Activated naive CD8-positive, alpha-beta T cell treated with anti-CD3 and anti-CD28 coated beads, Interleukin-2, amount 10 ng/mL, durations not matched to agents 7 days and 5 days (primary cell): ENCODE measurements at regions not wholly inside any gene's neighbourhood (a gene's known extent, or its start where the extent isn't known, plus 50 kb on each side); places are given as distances from the start of the nearest gene placed in this dataset.

Experiments used
- ATAC-seq: fragments of 150-1000 bp; cut with Tn5 transposase; one replicate; pipeline ENCODE4 v1.10.0; 2021; ENCODE audit warnings: low read depth, moderate library complexity
- POLR2A ChIA-PET: fragments of 350-600 bp; sonication (Branson Sonifier 250); formaldehyde crosslinking; loops from one replicate; lab custom pipeline; 2021; ENCODE audit warnings: antibody characterized with exemption; lab: Charles Lee
- DNase-seq: peaks from one replicate; pipeline ENCODE4 v3.0.0; 2021
- H3K27ac Mint-ChIP-seq: one replicate; pipeline ENCODE4 v1.8.0; 2022; ENCODE audit warnings: mild to moderate bottlenecking, mixed read lengths
- H3K27me3 Mint-ChIP-seq: one replicate; pipeline ENCODE4 v1.8.0; 2022; ENCODE audit warnings: mild to moderate bottlenecking, moderate library complexity, mixed read lengths
- H3K36me3 Mint-ChIP-seq: one replicate; pipeline ENCODE4 v1.8.0; 2021; ENCODE audit warnings: mild to moderate bottlenecking, mixed read lengths
- H3K4me1 Mint-ChIP-seq: one replicate; pipeline ENCODE4 v1.8.0; 2021; ENCODE audit warnings: mixed read lengths
- H3K4me3 Mint-ChIP-seq: one replicate; pipeline ENCODE4 v1.8.0; 2022; ENCODE audit warnings: mild to moderate bottlenecking, moderate library complexity, mixed read lengths
- H3K9me3 Mint-ChIP-seq: one replicate; pipeline ENCODE4 v1.8.0; 2021; ENCODE audit warnings: mixed read lengths

GRCh38 chr12:102696045-102696444, 215.7 kb upstream of the IGF1 start:
- POLR2A ChIA-PET: no interaction called here
- ATAC-seq (no peak), DNase-seq (no peak)
- peaks cover 2% of the 10 kb centered on the region for H3K27me3 Mint-ChIP-seq
- peaks cover 2% of the 10 kb centered on the region for H3K9me3 Mint-ChIP-seq
- H3K27ac Mint-ChIP-seq: no peak overlapping the region
- H3K4me3 Mint-ChIP-seq: no peak overlapping the region
- no peaks in the 10 kb centered on the region for H3K36me3 Mint-ChIP-seq
- H3K4me1 Mint-ChIP-seq: no peaks in the 10 kb centered on the region

- ATAC-seq: no peak
- Mint-ChIP-seq H3K27ac (no peak overlapping the region), H3K27me3 (peaks cover 2% of the 10 kb centered on the region)
These were observed 214.5 kb upstream of the IGF1 start for GRCh38 chr12:102694903-102695302.

GRCh38 chr12:102691773-102692555, 211.6 kb upstream of the IGF1 start:
- ATAC-seq (no peak), DNase-seq (no peak)
- Mint-ChIP-seq H3K9me3 (peaks cover 4% of the 10 kb centered on the region), H3K27ac (no peak overlapping the region), H3K36me3 (no peaks in the 10 kb centered on the region), H3K4me3 (no peak overlapping the region), H3K27me3 (peaks cover 2% of the 10 kb centered on the region), H3K4me1 (no peaks in the 10 kb centered on the region)
- POLR2A ChIA-PET: no interaction called here

More at GRCh38 chr12:102694903-102695302, 214.5 kb upstream of the IGF1 start:
- Mint-ChIP-seq H3K4me1 (no peaks in the 10 kb centered on the region), H3K36me3 (no peaks in the 10 kb centered on the region), H3K9me3 (peaks cover 3% of the 10 kb centered on the region), H3K4me3 (no peak overlapping the region)
- POLR2A ChIA-PET: no interaction called here
- no peak for DNase-seq

GRCh38 chr12:102690253-102690652, 209.9 kb upstream of the IGF1 start:
- no peak for ATAC-seq
- Mint-ChIP-seq H3K27ac (no peak overlapping the region), H3K4me1 (no peaks in the 10 kb centered on the region), H3K9me3 (peaks cover 4% of the 10 kb centered on the region), H3K36me3 (no peaks in the 10 kb centered on the region), H3K27me3 (peaks cover 2% of the 10 kb centered on the region), H3K4me3 (no peak overlapping the region)
- POLR2A ChIA-PET: no interaction called here
- no peak for DNase-seq

- no peak overlapping the region for H3K4me3 Mint-ChIP-seq
- no peaks in the 10 kb centered on the region for H3K4me1 Mint-ChIP-seq
- DNase-seq: no peak
- peaks cover 4% of the 10 kb centered on the region for H3K9me3 Mint-ChIP-seq
- POLR2A ChIA-PET: no interaction called here
- H3K27me3 Mint-ChIP-seq: peaks cover 2% of the 10 kb centered on the region
- no peak for ATAC-seq
- H3K36me3 Mint-ChIP-seq: no peaks in the 10 kb centered on the region
- H3K27ac Mint-ChIP-seq: no peak overlapping the region
These were observed 209.3 kb upstream of the IGF1 start for GRCh38 chr12:102689701-102690100.

- H3K4me3 Mint-ChIP-seq: no peak overlapping the region
- POLR2A ChIA-PET: no interaction called here
- no peak for DNase-seq
- no peaks in the 10 kb centered on the region for H3K4me1 Mint-ChIP-seq
- peaks cover 2% of the 10 kb centered on the region for H3K27me3 Mint-ChIP-seq
- H3K36me3 Mint-ChIP-seq: no peaks in the 10 kb centered on the region
- peaks cover 2% of the 10 kb centered on the region for H3K9me3 Mint-ChIP-seq
- ATAC-seq: no peak
- no peak overlapping the region for H3K27ac Mint-ChIP-seq
These were observed 207.2 kb upstream of the IGF1 start for GRCh38 chr12:102687523-102687922.

- no peak for DNase-seq
- Mint-ChIP-seq H3K4me3 (no peak overlapping the region), H3K27me3 (peaks cover 2% of the 10 kb centered on the region), H3K9me3 (peaks cover 2% of the 10 kb centered on the region), H3K4me1 (no peaks in the 10 kb centered on the region), H3K27ac (no peak overlapping the region), H3K36me3 (no peaks in the 10 kb centered on the region)
- POLR2A ChIA-PET: no interaction called here
- no peak for ATAC-seq
These were observed 205.5 kb upstream of the IGF1 start for GRCh38 chr12:102685841-102686240.

GRCh38 chr12:102685172-102685571, 204.8 kb upstream of the IGF1 start:
- ATAC-seq: no peak
- H3K9me3 Mint-ChIP-seq: peaks cover 2% of the 10 kb centered on the region
- no peaks in the 10 kb centered on the region for H3K4me1 Mint-ChIP-seq
- no peak overlapping the region for H3K4me3 Mint-ChIP-seq
- no peak overlapping the region for H3K27ac Mint-ChIP-seq
- H3K36me3 Mint-ChIP-seq: no peaks in the 10 kb centered on the region
- H3K27me3 Mint-ChIP-seq: peaks cover 2% of the 10 kb centered on the region
- POLR2A ChIA-PET: no interaction called here
- no peak for DNase-seq

- Mint-ChIP-seq H3K36me3 (no peaks in the 10 kb centered on the region), H3K27me3 (peaks cover 2% of the 10 kb centered on the region), H3K4me3 (no peak overlapping the region), H3K9me3 (no peaks in the 10 kb centered on the region), H3K4me1 (no peaks in the 10 kb centered on the region), H3K27ac (no peak overlapping the region)
- POLR2A ChIA-PET: no interaction called here
- ATAC-seq (no peak), DNase-seq (no peak)
These were observed 202.3 kb upstream of the IGF1 start for GRCh38 chr12:102682366-102683289.

GRCh38 chr12:102681747-102682146, 201.4 kb upstream of the IGF1 start:
- Mint-ChIP-seq H3K27ac (no peak overlapping the region), H3K4me3 (no peak overlapping the region), H3K4me1 (no peaks in the 10 kb centered on the region), H3K9me3 (no peaks in the 10 kb centered on the region), H3K36me3 (no peaks in the 10 kb centered on the region), H3K27me3 (peaks cover 2% of the 10 kb centered on the region)
- POLR2A ChIA-PET: no interaction called here
- ATAC-seq: no peak
- DNase-seq: no peak

GRCh38 chr12:102681309-102681708, 200.9 kb upstream of the IGF1 start:
- no peak overlapping the region for H3K4me3 Mint-ChIP-seq
- no peaks in the 10 kb centered on the region for H3K4me1 Mint-ChIP-seq
- H3K27me3 Mint-ChIP-seq: peaks cover 2% of the 10 kb centered on the region
- POLR2A ChIA-PET: no interaction called here
- DNase-seq: no peak
- H3K27ac Mint-ChIP-seq: no peak overlapping the region
- no peak for ATAC-seq
- H3K9me3 Mint-ChIP-seq: no peaks in the 10 kb centered on the region
- H3K36me3 Mint-ChIP-seq: no peaks in the 10 kb centered on the region

- POLR2A ChIA-PET: no interaction called here
- DNase-seq: no peak
- no peaks in the 10 kb centered on the region for H3K4me1 Mint-ChIP-seq
- peaks cover 2% of the 10 kb centered on the region for H3K27me3 Mint-ChIP-seq
- no peaks in the 10 kb centered on the region for H3K9me3 Mint-ChIP-seq
- no peaks in the 10 kb centered on the region for H3K36me3 Mint-ChIP-seq
- no peak for ATAC-seq
- H3K27ac Mint-ChIP-seq: no peak overlapping the region
- H3K4me3 Mint-ChIP-seq: no peak overlapping the region
These were observed 199.9 kb upstream of the IGF1 start for GRCh38 chr12:102680304-102680703.

- Mint-ChIP-seq H3K27me3 (peaks cover under 1% of the 10 kb centered on the region), H3K9me3 (peaks cover 7% of the 10 kb centered on the region), H3K4me1 (no peaks in the 10 kb centered on the region), H3K27ac (no peak overlapping the region), H3K36me3 (no peaks in the 10 kb centered on the region), H3K4me3 (no peak overlapping the region)
- DNase-seq (no peak), ATAC-seq (no peak)
- POLR2A ChIA-PET: no interaction called here
These were observed 196.4 kb upstream of the IGF1 start for GRCh38 chr12:102676812-102677211.

GRCh38 chr12:102675672-102676071, 195.3 kb upstream of the IGF1 start:
- H3K4me1 Mint-ChIP-seq: no peaks in the 10 kb centered on the region
- ATAC-seq: no peak
- POLR2A ChIA-PET: no interaction called here
- peaks cover 9% of the 10 kb centered on the region for H3K9me3 Mint-ChIP-seq
- no peak for DNase-seq
- no peak overlapping the region for H3K27ac Mint-ChIP-seq
- no peaks in the 10 kb centered on the region for H3K27me3 Mint-ChIP-seq
- no peaks in the 10 kb centered on the region for H3K36me3 Mint-ChIP-seq
- H3K4me3 Mint-ChIP-seq: no peak overlapping the region
